UCSD-AML1 (cell line): ENCODE measurements at regions not wholly inside any gene's neighbourhood (a gene's known extent, or its start where the extent isn't known, plus 50 kb on each side); places are given as distances from the start of the nearest gene placed in this dataset.
"Not testable (repeated sequence)": the region's sequence is repeated elsewhere in the genome, so short reads cannot be mapped to it uniquely, and the experiment has no call there.

ENCODE experiments used
- DNase-seq: peaks from one replicate; lab custom pipeline; 2025; ENCODE audit not compliant: unreplicated experiment; lab: John Stamatoyannopoulos, UW

DNA sequence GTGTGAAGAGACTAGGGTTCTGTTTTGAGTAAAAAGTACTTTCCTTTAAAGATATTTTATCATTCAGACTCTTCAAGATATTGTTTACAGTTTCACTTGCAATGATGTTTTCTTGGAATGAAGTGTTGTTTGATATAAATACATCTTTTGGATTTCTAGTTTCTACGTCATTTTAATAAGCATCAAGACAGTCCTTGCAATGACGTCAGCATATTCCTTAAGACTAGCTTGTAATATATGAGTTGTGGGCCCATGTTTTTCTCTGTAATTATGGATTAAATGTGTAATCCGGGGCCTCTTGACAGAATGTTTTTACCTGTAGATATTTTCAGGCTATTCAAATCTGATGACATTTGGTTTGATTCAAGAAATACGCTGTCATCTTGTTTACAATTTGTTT is 66.1 kb downstream of the RBMX2 start:
- DNase-seq: no peak

DNA sequence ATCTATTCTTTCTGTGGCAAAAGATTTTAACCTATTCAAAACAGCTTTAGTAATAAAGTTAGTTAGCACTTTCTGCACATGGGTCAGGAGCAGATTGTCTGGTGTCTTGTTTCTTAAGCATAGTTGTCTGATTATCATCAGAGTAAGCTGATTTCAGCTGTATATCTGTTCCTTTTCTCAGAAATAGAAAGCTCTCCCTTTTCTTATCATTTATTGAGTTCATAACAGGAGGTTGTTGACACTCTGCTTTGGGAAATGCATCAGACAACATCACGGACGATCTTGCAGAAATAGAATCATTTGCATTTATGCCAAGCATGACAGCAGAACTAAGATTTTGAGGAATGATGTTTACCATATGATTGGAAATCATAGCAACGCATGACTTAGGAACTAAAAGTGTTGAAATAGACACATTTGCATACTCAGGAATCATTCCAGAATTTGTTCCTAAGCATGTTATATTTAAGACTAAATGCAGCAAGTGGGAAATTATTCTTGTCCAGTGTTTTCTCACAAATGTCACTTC is 66.7 kb downstream of the RBMX2 start:
- no peak for DNase-seq

DNA sequence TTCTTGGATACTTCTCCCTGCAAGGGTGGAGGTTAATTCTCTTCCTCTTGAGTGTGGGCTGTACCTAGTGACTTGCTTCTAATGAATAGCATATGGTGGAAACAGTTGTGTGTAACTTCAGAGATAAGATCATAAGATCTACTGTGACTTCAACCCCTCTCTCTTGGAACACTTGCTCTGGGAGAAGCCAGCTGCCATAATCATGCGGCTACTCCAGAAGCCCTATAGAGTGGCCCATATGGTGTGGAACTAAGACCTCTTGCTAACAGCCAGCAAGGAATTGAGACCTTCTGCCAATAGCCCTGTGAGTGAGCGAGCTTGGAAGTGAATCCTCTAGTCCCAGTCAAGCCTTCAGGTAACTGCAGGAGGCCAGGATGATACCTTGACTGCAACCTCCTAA is 81.1 kb downstream of the RBMX2 start:
- DNase-seq: no peak

DNA sequence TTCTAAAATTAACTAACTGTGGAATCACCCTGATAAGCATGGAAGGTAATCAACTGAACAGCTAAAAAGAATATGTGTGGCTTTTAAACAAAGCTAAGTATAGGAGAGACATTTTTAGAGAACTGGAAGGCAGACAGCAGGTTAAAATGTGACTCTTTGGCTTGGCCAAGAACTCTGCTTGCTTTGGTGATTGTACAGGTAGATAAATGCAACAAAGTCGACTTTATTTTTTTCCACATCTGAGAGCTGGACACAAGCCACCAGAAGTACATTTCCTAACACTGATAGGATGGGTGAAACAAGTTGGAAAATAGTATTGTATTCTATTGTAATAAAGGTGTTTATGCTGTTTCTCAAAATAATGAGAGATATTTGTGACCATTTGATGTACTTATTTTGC is 84.1 kb downstream of the RBMX2 start:
- no peak for DNase-seq

DNA sequence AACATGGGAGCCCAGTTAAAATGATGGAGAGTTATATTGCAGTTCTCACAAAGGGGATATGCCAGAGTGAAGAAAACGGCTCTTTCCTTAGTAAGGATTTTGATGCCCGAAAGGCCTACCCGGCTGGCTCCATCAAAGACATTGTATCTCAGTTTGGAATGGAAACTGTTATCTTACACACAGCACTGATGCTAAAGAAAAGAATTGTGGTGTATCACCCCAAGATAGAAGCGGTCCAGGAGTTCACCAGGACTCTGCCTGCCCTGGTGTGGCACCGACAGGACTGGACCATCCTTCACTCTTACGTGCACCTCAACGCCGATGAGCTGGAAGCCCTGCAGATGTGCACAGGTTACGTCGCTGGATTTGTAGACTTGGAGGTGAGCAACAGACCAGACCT is 93.7 kb downstream of the RBMX2 start:
- DNase-seq: not testable (repeated sequence)

DNA sequence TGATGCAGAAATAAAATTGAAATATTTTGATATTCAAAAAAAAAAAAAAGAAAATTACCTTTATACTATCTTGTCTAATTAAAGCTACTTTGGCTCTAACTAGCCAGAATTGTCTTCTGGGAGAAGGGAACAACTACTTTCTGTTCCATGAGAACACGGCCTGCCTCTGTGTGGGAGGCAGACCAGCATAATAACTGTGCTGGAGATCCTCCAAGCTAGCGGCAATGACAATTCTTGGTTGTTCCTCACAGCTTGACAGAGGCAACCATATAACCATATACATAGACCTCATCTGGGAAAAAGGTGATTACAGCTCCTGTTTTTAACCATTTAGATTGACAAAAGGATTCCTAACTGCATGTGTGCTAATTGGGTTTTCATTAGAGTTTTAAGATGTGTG is 95.7 kb downstream of the RBMX2 start:
- DNase-seq: no peak

DNA sequence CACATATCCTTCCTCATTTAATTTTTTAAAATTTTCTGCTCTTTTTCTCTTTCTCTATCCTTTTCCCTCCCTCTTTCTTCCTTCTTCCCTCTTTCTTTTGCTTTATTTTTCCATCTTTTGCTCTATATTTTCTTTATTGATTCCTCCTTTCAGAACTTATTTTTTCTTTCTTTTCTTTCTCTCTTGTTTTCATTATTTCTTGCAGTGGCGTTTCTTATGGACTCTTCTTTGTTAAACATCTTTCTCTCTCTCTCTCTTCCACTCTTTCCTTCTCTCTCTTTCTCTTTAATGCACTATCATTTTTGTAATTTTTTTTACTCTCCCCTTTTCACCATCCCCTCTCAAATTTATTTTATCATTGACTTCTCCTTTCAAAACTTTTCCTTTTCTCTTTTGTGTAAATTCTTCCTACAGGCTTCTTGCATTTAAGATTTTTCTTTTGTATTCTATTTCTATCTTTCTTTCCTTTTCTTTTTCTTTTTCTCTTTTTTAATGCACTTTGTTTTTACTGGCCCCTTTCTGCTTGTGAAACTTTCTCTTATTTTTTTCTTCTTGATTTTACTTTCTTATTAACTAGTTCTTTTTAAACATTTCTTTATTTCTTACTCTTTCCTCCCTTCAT is 97.0 kb downstream of the RBMX2 start:
- DNase-seq: no peak

DNA sequence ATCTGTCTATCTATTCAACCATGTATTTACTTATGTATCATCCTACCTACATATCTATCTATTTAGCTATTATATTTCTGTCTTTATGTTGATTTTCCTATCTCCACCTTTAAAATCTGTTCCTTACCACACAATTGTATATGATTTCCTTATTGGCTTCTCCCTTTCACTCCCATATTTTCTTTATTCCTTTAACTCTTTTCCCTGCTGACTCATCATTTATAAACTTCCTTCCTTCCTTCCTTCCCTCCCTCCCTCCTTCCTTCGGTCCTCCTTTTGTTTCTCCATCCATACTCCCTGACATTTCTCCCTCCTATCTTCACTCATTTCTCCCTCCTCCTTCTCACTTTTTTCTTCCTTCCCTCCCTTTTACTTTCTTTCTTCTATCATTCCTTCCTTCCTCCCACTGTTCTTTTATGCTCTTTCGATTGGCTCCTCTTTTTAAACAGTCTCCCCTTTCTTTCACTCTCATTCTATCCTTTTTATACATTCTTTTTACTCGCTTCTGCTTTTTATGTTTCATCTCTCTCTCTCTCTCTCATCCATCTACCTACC is 100.3 kb downstream of the RBMX2 start:
- DNase-seq: no peak

DNA sequence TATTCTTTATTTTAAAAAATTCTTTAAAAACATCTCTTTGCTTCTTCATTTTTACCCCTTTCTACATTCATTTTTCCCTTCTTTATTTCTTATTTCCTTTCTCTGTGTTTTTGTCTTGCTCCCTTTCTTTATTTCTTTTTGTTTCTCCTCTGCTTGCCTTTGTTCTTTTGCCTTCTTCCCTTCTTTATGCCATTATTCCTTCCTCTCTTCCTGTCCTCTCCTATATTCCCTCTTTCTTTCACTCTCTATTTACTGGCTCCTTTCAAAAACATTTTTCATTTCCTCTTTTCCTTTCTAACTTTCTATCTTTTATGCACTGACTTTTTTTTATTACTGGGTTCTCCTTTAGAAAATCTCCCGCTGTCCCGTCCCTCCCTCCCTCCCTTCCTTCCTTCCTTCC is 102.2 kb downstream of the RBMX2 start:
- no peak for DNase-seq

DNA sequence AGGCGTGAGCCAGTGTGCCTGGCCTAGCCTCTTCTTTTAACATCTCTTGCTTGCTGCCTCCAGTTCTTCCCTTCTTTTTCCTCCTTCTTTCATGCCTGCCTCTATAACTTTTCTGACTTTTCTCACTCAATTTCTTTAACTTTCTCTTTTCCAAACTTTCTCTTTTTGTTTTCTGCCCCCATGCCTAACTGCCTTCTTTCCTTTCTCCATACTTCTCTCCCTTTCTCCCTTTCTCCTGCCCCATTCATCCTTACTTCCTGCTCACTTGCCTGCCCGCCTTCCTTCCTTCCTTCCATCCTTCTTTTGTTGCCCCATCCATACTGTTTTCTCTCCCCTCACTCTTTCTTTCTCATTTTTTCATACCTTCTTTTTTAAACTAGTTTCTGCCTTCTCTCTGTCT is 105.2 kb downstream of the RBMX2 start:
- DNase-seq: no peak

DNA sequence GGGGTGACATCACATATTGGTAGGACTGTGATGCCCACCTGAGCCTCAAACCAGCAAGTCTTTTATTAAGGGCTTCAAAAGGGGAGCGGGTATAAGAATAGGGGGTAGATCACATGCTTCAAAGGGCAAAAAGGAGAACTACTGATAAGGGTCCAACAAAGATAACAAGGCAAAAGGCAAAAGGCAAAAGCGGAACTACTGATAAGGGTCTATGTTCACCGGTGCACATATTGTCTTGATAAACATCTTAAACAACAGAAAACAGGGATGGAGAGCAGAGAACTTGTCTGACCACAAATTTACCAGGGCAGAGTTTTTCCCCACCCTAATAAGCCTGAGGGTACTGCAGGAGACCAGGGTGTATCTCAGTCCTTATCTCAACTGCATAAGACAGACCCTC is 110.7 kb downstream of the RBMX2 start:
- DNase-seq: not testable (repeated sequence)

DNA sequence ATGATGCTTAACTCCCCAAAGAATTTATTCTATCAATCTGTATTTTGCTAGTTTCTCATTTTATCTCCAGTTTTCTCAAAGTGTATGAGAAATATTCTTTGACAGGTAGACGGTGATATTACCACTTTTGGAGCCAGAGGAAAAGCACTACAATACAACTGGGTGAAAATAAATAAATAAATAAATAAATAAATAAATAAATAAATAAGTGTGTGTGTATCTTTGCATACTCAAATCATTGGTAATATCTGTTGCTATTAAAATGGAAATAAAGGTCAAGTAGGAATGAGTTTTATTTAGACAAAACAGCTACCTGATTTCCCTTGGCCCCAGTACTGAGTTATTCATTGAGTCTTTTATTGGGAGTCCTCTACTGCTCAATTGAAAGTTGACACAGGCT is 114.3 kb downstream of the RBMX2 start:
- no peak for DNase-seq

DNA sequence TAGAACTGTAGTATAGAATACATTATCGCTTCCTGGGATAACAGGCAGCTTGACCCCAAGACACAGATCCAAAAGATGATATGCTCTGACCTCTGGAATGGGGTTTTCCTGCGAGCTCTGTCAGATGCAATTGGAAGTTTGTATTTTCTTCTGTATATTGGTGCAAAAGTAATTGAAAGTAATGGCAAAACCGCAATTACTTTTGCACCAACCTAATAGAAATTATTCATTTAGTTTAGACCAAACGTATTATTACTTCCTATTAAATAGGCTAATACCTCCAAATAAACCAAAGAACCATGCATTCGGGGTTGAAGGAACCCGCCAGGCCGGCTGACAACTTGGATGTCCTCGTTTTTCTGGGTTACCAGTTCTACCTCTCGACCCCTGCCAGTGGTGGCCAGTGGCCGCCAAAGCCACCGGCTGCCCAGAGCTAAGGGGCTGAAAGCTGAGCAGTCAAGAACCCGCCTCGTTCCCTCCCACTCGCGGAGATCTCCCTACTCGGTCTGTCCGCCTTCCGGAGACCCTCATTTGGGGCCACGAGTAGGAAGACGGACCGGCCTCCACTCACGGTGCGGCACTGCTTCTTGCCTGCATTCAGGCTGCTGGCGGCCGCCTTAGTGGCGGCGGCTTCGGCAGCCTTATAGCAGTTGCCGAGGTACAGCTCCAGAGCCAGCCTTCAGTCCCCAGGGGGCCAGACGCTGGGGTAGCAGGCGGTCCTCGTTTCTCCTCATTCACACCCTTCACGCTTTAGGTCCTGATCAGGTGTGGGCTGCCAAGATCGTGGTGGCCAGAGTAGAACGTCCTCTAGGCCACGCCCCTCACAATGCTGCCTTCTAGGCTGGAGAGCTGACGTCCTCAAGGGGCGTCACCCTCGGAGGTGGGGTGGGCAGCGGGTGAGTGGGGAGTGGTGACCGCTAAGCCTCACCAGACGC is 121.9 kb downstream of the RBMX2 start:
- no peak for DNase-seq

DNA sequence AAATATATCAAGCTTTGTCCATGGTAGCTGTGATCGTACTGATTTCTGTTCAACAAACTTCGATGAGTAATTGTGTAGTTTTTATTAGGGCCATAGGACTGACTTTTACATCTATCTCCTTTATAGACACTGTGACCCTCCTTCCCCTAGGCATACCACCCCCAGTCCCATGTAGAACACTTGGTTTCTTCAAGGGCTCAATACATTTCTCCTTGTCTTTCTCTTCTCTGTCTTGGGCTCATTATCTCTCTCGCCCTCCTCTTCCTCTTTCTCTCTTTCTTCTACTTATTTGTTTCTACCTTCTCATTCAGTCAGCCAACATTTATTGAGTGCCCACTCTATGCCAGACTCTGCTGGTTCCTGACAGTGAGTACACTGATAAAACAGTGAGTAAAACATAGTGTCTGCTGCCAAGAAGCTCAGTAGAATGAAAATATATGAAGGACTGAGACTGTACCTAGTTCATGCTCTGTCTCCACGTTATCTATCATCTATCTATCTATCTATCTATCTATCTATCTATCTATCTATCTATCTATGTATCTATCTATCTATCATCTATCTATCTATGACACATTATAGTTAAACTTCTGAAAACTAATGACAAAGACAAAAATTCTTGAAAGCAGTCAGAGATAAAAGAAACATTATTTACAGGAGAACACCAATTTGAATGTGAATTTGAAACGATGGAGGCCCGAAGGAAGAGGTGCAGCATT is 122.8 kb downstream of the RBMX2 start:
- no peak for DNase-seq

DNA sequence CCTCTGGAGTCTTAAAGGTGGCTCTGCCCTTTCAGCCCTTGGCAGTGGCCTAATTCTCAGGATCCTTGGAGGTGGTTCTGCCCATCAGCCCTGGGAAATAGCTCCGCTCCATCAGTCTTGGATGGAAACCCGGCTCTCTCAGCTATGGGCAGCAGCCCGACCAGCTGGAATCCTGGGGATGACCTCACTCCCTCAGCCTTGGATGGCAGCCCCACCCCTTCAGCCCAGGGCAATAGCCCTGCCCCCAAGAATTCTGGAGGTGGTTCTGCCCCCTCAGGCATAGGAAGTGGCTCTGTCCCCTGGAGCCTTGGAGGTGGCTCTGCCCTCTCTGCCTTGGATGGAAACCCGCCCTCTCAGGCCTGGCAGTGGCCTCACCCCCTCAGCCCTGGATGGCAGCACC is 127.7 kb downstream of the RBMX2 start:
- no peak for DNase-seq

DNA sequence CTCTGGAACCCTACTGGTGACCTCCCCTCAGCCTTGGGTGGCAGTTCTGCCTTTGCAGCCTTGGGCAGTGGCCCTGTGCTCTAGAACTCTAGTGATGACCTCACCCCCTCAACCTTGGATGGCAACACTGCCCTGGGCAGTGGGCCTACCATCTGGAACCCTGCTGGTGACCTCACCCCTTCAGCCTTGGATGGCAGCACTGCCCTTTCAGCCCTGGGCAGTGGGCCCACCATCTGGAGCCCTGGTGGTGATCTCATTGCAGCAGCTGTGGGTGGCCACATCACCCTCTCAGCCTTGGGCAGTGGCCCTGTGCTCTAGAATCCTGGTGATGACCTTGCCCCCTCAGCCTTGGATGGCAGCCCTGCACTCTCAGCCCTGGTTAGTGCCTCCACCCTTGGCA is 129.3 kb downstream of the RBMX2 start:
- DNase-seq: no peak

DNA sequence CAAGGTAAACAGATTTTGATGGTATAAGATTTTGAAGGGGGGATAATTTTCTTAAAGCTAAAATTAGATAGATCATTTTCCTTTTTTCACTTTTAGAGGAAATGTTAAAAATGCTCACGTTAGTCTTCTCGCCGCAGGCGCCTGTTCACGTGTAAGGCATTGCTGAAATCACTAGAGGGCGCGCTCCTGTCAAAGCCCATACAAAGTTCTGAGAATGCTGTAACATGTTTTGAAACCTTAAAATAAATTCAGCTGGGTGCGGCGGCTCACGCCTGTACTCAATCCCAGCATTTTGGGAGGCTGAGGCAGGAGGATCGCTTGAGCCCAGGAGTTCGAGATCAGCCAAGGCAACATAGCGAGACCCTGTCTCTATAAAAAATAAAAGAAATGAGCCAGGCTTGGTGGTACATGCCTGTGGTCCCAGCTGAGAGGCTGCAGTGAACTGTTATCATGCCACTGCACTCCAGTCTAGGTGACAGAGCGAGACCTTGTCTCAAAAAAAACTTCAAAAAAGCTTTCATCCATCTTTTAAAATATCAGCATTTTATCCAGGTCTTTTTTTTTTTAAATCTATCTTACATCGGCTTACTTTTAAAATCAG is 138.0 kb downstream of the RBMX2 start:
- DNase-seq: peak; percentile 32

DNA sequence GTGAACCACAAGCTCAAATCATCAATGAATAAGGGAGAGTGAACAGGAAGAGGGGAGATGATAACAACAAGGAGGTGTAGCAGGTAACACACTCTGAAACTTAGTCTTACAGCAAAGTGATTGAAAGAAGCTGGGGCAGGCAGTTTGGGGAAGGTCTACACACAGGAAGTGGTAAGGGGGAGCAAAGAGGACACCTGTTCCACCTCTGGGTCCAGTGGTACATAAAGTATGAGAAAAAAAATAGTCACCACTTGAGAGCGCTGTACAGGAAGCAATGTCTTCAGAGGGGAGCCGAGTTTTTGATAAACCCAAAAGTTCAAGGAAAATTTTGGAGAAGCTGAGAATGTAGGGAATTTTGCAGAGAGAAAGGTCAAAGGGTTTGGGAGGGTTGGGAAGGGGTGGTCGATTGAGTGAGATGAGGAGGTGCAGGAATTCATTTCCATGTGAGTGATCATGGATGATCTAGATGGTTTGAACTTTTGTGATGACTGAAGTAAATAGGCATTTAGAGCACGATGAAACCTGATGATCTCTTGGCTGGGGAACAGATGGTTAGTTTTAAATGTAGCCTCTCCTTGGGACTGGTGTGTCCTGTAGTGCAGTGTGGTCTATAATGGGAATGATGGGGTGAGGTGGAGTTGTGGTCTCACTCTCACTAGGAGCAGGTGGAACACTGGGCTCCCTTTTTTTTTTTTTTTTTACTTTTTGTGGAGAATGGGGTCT is 142.0 kb downstream of the RBMX2 start:
- DNase-seq: no peak

DNA sequence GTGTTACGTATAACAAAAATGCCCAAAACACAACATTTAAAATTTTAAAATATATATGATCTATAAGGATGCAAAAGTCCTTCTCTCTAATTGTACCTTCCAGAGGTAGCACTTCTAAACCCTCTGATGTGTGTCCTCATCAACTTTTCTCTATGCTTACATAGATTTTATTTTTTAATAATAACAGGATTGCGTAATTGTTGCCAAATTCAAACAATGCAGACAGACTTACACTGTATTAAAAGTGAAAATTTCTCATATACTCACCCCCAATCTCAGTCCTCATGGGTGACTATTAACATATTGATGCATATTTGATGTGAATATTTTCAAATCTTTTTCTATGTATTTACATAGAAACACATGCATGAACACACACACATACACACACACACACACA is 144.0 kb downstream of the RBMX2 start:
- no peak for DNase-seq

DNA sequence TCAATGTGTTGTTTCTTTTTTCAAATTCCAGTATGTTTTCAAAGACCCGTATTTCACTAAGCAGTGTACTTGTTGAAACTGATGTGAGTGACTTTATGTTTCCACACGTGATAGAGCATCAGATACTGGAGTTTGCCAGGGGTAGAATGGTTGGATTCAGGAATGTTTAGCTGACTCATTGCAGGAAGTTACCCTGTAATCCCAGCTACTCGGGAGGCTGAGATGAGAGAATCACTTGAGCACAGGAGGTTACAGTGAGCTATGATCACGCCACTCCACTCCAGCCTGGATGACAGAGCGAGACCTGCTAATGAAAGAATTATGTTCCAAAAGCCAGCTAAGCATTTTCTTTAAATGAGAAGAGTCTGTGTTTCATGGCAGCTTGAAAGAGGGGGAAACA is 147.6 kb downstream of the RBMX2 start:
- not testable (repeated sequence) for DNase-seq
